Kidney tubule cell (primary cell): ENCODE measurements at regions not wholly inside any gene's neighbourhood (a gene's known extent, or its start where the extent isn't known, plus 50 kb on each side); places are given as distances from the start of the nearest gene placed in this dataset.

Experiments used
- DNase-seq: peaks from one replicate; pipeline ENCODE4 v3.0.0-alpha.2; 2018; ENCODE audit warnings: low spot score

DNA sequence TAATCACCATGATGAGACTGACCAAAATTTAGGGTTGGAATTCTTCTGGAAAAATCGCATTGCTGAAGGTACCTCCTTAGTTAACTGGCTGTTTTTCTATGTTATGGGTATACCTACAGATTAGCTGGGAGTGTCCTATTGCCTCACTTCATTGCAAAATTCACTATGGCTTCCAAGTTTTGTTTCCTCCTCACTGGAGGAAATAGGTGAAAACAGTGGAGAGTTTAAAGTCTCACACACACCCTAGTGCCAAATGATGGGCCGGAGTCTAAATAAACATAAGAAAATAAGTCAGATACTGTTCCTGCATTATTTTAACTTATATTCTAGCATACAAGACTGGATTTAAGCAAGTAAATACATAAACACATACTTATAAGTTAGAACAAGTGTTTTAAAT is 98.2 kb downstream of the AHR start:
- no peak for DNase-seq

DNA sequence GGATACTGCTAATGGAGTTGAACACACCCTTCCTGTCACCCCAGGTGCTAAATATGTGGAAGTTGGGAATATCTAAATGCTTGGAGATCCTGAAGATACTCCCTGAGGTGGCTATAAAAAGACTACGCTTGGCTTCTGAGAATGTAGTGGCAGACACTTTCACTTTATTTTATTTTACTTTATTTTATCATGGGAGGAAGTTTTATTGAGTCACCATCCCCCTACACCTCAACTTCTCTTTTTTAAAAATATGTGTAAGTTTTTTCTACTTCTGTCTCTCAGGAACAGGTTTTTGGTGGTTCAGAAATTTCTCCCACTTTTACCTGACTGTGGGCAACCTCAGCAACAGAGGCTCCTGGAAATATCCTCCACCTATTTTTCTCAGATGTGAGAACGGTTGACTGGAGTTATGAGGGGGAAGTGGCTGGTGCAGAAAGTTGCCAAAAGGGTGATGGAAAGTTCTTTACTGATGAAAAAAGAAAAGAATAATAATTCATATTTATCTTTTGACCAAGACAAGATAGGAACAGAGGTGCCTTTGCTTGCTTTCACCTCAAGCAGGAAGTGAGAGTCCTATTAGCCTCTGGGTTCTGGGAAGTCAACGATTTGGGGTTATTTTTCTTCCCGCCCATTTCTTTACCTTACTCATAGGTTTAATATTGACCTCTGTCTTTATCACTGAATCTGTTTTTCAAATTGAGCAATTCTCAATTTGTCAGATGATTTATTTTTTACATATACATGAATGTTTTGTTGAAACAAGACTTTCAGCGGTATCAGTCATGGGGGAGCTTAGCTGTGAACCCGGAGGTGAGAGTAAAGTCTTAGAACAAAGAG is 103.6 kb downstream of the AHR start:
- DNase-seq, result no peak

DNA sequence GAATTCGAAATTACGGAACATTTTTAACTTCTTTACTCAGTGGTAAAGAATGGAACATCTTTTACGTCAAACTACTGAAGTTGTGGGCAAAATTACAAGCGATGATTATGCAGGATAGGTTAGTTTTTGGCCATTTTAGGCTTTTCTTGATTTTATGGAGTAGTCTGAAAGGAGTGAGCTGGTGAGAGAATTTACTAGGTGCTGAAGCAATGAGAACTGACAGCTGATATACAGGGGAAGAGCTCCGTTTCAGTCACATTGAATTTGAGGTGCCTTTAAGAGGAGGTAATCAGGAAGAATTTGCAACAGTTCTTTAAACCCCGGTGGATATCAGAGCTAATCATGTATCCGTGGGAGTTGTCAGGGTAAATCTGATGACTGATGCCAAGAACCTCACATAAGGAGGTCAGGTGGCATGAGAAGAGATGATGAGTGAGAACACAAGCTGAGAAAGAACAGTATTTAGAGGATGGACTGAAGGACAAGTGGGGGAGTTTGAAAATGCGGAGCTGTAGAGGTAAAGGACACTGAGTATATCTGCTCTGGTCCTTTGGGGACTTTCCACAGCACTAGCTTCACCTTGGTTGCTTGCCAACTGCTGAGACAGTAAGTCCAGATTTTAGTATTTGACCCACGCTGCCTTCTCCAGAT is 104.3 kb downstream of the AHR start:
- peak; percentile 32 for DNase-seq

DNA sequence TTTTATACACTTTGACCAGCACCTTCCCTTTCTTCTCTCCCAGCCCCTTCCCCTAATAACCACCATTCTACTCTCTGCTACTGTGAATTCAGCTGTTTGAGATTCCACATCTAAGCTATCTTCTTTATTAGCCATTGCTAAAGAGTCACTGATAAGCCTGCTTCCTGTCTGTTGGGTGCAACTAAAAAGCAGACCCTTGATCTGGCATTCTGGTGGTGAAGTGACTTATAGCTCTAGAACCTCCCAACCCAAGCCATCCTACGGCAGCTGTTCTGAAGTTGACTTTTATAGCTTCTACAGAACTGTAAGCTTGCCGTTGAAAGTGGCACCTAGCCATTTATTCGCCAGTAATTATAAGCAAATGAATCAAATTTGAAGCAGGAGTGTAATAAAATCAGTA is 105.6 kb downstream of the AHR start:
- no peak for DNase-seq

DNA sequence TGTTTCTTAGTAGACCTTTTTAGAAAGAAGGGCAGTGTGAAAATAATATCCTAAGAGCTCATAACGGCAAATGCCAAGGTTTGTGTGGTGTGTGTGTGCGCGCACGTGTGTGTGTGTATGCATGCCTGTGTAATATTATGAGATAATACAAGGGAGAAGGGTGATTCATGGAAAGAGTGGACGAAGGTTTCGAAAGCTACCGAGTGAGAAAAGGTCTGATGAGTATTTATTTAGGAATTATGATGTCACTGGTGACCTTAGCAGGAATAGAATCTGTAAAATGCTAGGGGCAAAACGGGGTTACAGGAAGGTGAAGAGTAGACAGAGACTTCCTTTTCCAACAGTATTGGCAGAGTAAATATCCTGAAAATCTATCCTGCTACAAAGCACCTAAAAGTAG is 107.3 kb downstream of the AHR start:
- DNase-seq, result peak; percentile 96

DNA sequence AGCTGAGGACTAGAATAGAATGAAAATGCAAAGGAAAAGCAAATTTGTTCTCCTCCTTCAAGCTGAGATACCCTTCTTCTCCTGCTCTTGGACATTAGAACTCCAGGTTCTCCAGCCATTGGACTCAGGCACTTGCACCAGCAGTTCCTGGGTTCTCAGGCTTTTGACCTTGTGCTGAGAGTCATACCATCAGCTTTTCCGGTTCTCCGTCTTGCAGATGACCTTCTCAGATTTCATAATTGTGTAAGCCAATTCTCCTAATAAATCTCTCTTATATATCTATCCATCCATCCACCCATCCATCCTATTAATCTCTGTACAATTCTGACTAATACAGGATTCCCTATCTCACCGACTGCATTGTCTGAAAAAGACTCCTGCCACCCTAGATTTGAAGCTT is 108.3 kb downstream of the AHR start:
- DNase-seq, result no peak

DNA sequence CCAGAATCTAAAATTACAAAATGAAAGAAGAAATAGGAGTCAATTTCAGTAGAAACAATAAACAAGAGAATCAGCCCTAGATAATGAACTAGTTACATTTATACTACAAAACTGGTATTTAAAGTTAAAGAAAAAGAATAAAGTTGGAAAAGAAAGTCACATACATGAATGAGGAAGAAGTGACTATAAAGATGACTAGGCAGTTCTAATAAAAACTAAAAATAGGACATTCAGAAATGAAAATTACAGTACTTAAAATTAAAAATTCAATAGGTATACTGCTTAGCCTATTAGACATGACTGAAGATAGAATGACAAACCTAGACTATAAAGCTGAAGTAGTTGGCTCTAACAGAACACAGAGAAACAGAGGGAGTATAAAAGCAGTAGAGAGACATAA is 108.8 kb downstream of the AHR start:
- DNase-seq, result no peak

DNA sequence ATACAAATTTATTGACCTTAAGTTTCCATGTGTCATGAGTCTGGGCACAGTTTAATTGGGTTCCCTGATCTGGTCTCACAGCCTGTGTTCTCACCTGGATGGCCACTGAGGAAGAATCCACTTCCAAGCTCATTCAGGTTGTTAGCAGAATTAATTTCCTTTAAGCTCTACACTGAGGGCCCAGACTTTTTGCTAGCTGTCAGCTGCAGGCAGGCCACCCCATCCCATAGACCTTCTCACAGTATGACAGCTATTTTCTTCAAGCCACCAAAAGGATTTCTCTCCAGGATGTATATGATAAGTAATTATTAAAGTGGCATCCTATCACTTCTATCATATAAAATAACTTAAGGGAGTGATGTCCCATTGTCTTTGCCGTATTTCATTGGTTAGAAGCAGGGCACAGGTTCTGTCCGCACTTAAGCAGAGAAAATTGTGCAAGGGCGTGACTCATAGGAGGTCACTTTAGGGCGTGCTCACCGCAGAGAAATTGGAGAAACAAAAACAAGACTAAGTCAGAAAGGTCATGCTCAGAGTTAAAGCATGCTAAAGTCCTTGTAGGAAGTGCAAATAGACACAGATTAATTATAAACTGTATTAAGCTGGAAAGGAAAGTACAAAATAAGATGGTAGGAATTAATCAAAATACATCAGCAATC is 109.9 kb downstream of the AHR start:
- peak; percentile 94 for DNase-seq

DNA sequence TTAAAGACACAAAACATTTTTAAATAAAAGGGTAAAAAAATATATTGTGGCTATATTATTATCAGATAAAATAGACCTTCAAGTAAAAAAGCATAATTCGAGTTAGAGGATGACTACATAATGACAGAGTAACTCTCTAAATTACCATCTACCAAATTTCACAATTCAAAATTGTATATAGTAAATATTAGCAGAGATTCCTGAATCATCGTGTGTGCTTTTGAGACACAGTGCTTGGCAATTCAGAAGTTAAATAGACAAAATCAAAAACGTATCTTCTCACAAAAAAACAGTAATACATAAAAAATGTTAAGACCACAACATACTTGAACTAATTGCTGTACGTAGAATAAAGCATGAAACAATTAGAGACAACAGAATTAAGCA is 110.4 kb downstream of the AHR start:
- DNase-seq, result no peak

DNA sequence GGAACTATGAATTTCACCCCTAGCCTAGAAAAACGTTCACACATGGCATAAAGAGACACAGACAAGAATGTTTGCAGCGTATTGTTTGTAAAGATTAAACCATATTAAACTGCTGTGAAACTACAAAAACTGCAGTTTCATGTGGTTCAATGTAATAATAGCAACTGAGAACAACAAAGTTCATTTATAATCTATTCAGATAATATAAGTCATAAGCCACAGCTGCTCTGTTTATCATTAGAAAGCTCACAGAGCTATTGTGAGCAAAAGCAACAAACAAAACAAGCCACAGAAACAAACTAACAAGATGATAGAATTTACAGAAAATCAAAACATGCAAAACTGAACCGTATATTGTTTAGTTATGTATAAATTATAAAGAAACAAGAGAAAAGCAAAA is 113.5 kb downstream of the AHR start:
- DNase-seq, result no peak

DNA sequence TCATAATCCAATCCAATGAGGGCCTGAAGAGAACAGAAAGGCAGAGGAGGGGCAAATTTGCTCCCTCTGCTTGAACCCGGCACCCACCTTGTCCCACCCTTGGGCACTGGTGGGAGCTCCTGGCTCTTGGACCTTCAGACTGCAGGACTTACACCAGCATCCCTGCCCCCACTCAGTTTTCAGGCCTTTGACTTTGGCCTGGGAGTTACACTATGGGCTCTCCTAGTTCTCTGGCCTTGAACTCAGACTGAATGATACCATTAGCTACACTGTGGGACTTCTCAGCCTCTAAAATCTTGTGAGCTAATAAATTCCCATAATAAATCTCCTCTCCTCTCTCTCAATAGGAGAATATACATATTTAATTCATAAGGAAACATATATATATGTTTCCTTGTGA is 114.4 kb downstream of the AHR start:
- no peak for DNase-seq

DNA sequence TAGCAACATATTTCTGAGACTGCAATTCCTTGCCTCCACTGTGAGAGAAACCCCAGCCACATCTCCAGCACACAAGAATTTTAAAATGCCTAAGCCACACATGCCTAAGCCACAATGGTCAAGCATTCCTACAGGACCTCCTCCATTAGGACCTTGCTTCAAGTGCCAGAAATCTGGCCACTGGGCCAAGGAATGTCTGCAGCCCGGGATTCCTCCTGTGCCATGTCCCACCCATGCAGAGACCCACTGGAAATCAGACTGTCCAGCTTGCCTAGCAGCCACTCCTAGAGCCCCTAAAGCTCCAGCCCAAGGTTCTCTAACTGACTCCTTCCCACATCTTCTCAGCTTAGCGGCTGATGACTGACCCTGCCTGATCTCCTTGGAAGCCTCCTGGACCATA is 117.5 kb downstream of the AHR start:
- no peak for DNase-seq

DNA sequence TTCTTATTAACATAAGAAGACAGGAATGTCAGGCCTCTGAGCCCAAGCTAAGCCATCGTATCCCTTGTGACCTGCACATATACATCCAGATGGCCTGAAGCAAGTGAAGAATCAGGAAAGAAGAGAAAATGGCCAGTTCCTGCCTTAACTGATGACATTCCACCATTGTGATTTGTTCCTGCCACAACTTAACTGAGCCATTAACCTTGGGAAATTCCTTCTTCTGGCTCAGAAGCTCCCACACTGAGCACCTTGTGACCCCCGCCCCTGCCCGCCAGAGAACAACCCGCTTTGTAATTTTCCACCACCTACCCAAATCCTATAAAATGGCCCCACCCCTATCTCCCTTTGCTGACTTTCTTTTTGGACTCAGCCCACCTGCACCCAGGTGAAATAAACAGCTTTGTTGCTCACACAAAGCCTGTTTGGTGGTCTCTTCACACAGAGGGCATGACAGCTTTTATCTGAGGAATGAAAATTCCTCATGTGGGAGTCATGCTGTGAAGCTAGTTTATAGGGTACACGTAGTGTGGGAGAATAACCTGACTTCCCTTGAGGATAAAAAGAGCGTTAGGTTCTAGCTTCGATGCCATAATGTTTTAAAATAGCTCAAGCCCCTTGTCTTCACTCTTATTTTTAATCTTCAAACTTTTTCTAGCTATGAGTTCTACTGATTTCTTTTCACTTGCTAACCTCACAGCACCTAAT is 122.0 kb downstream of the AHR start:
- DNase-seq, result peak; percentile 17

DNA sequence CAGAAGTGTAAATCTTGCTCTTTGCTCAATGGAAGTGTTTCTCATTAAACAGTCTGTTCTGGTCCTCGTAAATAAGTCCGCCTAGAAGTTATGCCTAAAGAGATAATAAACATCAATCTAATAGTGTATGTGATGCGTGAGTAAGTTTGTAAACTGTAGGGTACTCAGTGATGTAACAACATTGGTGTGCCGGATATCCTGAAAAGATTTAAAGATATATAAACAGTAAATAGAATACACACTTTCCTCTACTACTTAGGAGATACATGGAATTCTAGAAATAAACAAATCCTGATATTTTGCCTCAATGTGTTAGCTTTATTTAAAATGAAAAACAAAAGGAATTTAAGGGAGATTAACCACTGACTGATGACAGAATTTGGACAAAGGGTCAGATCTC is 123.5 kb downstream of the AHR start:
- DNase-seq, result no peak

DNA sequence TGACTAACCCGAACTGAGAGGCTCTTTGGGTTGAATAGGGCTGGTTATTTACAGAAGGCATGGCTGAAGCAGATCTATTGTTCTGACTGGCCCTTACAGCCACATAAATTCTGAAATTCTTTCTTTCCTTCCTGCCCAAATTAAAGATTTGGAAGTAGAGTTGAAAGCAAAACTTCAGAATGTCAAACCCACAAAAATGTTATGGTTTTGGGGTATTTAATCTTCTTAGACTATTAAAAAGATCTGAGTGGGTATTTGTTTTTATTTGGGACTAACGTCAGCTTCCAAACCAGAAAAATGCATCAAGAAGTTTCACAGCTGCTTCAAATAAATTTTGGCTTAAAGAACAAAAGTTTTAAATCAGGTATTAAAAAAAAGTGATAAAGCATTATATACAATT is 124.5 kb downstream of the AHR start:
- DNase-seq, result no peak

DNA sequence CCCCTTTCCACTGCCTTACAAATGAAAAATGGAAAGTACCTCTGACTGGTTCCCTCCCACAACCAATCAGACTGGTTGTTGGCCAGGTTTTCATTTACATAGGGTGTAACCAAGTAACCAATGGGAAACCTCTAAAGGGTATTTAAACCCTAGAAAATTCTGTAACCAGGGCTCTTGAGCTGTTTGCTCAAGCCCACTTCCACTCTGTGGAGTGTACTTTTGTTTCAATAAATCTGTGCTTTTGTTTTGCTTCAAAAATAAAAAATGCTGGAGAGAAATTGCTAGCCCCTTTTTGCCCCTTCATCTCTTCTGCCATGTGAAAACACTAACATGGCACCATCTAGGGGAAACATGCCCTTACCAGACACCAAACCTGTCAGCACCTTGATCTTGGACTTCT is 129.5 kb downstream of the AHR start:
- DNase-seq, result no peak

DNA sequence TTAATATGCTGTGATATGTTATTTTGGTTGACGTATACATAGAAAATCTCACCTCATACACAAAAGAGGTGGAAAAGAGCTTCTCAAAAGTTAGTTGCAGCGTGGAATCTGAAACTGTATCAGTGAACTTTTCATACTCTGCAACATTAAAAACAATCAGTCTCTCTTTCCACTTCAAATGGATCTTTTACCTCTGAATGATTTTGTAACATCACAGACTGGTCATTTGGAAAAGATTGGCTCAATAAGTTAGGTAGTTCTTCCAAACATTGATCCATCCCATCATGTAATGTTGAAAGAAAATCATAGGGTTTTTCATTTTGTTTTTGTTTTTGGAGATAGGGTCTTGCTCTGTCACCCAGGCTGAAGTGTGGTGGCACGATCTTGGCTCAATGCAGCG is 131.1 kb downstream of the AHR start:
- no peak for DNase-seq

DNA sequence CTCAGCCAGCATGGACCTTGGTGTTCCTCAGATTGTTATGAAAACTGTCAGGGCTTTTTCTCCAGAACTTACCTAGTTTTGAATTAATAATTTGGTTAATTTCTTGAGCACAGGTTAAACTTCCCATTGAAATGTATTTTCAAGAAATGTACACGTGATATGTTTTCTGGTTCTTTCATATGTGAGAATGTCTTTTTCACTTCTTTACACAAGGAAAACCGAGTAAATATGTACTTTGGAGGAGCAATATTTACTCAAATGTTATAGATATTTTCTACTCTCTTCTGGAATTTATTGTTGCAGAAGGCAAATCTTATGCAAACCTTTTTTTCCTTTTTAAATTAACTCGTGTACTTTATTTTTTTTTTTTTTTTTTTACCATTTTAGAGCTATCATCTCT is 134.3 kb downstream of the AHR start:
- DNase-seq, result no peak

DNA sequence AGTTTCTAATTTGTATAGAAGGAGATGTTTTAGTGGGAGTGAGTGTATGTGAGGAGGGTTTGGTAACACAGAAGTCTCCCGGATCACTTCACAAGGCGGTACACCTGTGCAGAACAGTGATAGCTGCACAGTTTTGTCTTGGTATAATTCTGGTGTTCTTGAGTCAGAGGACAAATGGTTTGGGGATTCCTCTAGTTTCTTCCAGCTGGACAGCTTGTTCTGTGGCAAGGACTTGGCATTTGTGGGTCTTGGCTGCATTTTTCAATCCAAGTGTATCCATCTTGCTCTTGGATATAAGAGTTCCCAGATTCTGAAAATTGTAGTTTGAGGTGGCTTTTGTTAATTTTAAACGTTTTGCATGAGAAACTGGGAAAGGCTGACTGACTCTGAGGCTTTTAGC is 135.7 kb downstream of the AHR start:
- no peak for DNase-seq

DNA sequence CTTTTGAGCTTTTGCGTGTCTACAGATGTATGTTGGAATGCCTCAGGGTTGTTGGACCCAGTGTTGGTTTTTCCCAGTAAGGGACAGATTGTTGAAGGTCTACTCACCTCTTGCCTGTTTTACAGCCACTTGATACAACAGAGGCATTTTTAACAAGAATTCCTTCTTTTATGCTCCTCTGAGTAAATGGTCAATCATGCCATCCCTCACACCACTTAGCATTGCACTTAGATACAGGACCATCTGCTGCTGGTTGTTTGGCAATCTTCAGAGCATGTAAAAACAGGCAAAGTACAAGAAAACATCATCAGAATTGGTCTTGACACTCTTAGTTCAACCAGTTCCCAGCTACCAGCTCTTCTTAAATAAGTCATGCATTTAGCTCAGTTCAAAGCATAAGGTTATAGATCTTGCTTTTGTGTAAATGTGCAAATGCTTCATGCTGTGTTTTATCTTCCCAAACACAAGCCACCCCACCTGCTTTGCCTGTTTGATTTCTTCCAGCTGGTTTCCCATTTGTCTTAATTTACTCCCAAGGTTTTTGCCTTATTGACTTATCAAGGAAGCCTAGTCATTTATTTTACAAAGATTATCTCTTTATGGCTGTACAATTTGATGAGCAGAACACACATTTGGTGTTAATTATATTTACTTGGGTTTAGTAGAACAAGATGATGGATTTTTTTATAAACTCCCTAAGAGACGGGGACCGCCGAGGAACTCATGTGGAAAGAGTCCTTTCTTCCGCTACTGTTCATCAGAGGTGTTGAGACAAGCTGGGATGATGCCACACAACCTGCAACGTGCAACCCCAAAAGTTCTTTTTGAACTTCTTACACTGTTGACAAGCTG is 136.6 kb downstream of the AHR start:
- no peak for DNase-seq

DNA sequence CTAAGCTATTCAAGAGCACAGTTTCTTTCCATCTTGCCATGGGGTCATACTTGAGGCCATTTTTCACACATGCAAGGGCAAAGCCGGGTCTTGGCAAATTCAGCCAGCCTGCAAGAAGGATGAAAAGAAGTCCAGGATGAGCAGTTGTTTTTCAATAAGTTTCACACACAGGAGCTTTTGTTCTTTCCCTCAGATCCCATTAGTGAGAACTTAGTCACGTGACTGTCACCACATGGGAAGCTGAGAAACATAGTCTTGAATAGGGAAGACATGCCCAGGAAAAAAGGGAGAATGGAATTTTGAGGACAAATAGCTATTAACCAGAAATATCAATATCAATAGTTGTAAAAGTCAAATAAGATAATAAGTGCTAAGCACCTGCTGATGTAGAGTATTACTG is 137.7 kb downstream of the AHR start:
- DNase-seq, result no peak

DNA sequence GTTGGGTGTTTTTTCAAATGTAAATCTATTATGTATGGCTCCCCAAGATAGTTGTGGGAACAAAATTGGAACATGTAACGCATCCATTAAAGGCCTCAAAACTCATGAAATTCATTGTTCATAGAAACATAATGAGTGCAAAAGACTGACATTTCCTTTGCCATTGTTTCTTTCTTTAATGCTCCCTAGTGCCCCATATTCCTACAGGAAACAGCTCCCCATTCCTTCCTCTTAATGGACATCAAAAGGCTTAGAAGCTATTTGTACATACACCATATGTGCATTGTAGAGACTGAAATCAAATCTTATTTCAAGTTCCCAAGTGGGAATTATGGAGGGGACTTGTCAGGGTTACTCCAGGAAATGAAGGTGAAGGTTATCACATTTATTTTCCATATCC is 139.1 kb downstream of the AHR start:
- no peak for DNase-seq
